Lung (tissue), 11 donors: ENCODE measurements at regions not wholly inside any gene's neighbourhood (a gene's known extent, or its start where the extent isn't known, plus 50 kb on each side); places are given as distances from the start of the nearest gene placed in this dataset.

Experiments
- ATAC-seq: fragments of 200-7000 bp; cut with Tn5 transposase; one replicate; pipeline ENCODE4 v1.9.1; 2020; ENCODE audit warnings: moderate number of reproducible peaks; ENCODE audit not compliant: insufficient read depth, low FRiP score
- DNase-seq, 3 donors: peaks; one replicate each; pipeline ENCODE4 v3.0.0-alpha.2; 2013 to 2017
- H3K27ac ChIP-seq, 2 donors: one replicate each; pipeline ENCODE4 v1.5.1; 2013; ENCODE audit warnings: mild to moderate bottlenecking in 2 of 2, moderate library complexity in 2 of 2, control low read depth in 1 of 2, inconsistent platforms in 1 of 2, low read depth in 1 of 2, low read length in 1 of 2
- H3K27me3 ChIP-seq, 3 donors: one replicate each; pipeline ENCODE4 v1.5.1; 2013; ENCODE audit warnings: low read length in 2 of 3; ENCODE audit not compliant: control insufficient read depth in 3 of 3, insufficient read depth in 3 of 3
- H3K36me3 ChIP-seq, 4 donors: one replicate each; pipeline ENCODE4 v1.5.1; 2013; ENCODE audit warnings: low read length in 4 of 4, mild to moderate bottlenecking in 1 of 4, moderate library complexity in 1 of 4; ENCODE audit not compliant: control insufficient read depth in 4 of 4, insufficient read depth in 4 of 4
- H3K4me1 ChIP-seq, 5 donors: one replicate each; pipeline ENCODE4 v1.5.1; 2013; ENCODE audit warnings: low read length in 5 of 5, mild to moderate bottlenecking in 2 of 5, moderate library complexity in 1 of 5; ENCODE audit not compliant: control insufficient read depth in 5 of 5, insufficient read depth in 5 of 5
- H3K4me3 ChIP-seq: one replicate; pipeline ENCODE4 v1.5.1; 2013; ENCODE audit warnings: mild to moderate bottlenecking, control low read depth, moderate library complexity
- H3K9ac ChIP-seq, 2 donors: one replicate each; pipeline ENCODE4 v1.5.1; 2013; ENCODE audit warnings: low read length in 2 of 2, control low read depth in 1 of 2; ENCODE audit not compliant: insufficient read depth in 1 of 2
- H3K9me3 ChIP-seq, 4 donors: one replicate each; pipeline ENCODE4 v1.5.1; 2013; ENCODE audit warnings: low read length in 3 of 4, mild to moderate bottlenecking in 1 of 4, moderate library complexity in 1 of 4; ENCODE audit not compliant: control insufficient read depth in 4 of 4, insufficient read depth in 3 of 4
- CTCF ChIP-seq: IDR thresholded peaks from 2 replicates; pipeline ENCODE4 v1.5.1; 2012; ENCODE audit warnings: mild to moderate bottlenecking; ENCODE audit errors: control extremely low read depth, extremely low read depth
- WGBS, 2 donors: extraction: QIAGEN DNeasy Blood & Tissue Kit; methylation state at CpG; one replicate each; pipeline ENCODE4 v1.1.7; 2013; 5-methylcytosine and 5-hydroxymethylcytosine counted together
- donor health status: control.
- donor health status: control.
- donor health status: Bipolar disorder and iron deficiency.
- donor health status: healthy.
- donor health status: DM: yes; HTN: yes; CAD: no.

- no peaks in the 10 kb centered on the region for H3K9me3 ChIP-seq
- no peak overlapping the region for H3K4me3 ChIP-seq
- no peak for ATAC-seq
- no peak overlapping the region for H3K27ac ChIP-seq
- WGBS, 2 donors = 87 to 93% methylated on average over 2 of the region's 2 CpGs
- no peaks in the 10 kb centered on the region for H3K36me3 ChIP-seq
- no peak overlapping the region for H3K9ac ChIP-seq
- DNase-seq = peak in 2 of 3 donors; percentile 13 to 20
- no peak for TF ChIP-seq CTCF
- no peaks in the 10 kb centered on the region for H3K27me3 ChIP-seq
- no peaks in the 10 kb centered on the region for H3K4me1 ChIP-seq
Observed at GRCh38 chr2:65870826-65871225, 438.4 kb upstream of the SPRED2 start.

GRCh38 chr2:65869296-65869695 is 436.9 kb upstream of the SPRED2 start:
- no peaks in the 10 kb centered on the region for H3K36me3 ChIP-seq
- TF ChIP-seq CTCF = no peak
- no peaks in the 10 kb centered on the region for H3K4me1 ChIP-seq
- ATAC-seq (no peak), DNase-seq (no peak)
- H3K27me3 ChIP-seq = no peaks in the 10 kb centered on the region
- H3K27ac ChIP-seq = no peak overlapping the region
- 84 to 88% methylated on average over 5 of the region's 5 CpGs for WGBS, 2 donors
- H3K9ac ChIP-seq = no peak overlapping the region
- no peaks in the 10 kb centered on the region for H3K9me3 ChIP-seq
- no peak overlapping the region for H3K4me3 ChIP-seq

GRCh38 chr2:65868177-65868576 is 435.8 kb upstream of the SPRED2 start:
- no peak overlapping the region for H3K9ac ChIP-seq
- no peak overlapping the region for H3K27ac ChIP-seq
- H3K36me3 ChIP-seq = no peaks in the 10 kb centered on the region
- H3K27me3 ChIP-seq = no peaks in the 10 kb centered on the region
- no peaks in the 10 kb centered on the region for H3K9me3 ChIP-seq
- no peak for TF ChIP-seq CTCF
- no peak for ATAC-seq
- no peak overlapping the region for H3K4me3 ChIP-seq
- WGBS, 2 donors = 91 to 92% methylated on average over 5 of the region's 5 CpGs
- DNase-seq = no peak
- H3K4me1 ChIP-seq = no peaks in the 10 kb centered on the region

- Histone ChIP-seq H3K27me3 (no peaks in the 10 kb centered on the region), H3K4me1 (no peaks in the 10 kb centered on the region), H3K9me3 (no peaks in the 10 kb centered on the region), H3K27ac (no peak overlapping the region), H3K4me3 (no peak overlapping the region), H3K36me3 (no peaks in the 10 kb centered on the region), H3K9ac (no peak overlapping the region)
- DNase-seq (no peak), ATAC-seq (no peak)
- 53 to 60% methylated on average over 4 of the region's 4 CpGs for WGBS, 2 donors
- no peak for TF ChIP-seq CTCF
Observed at GRCh38 chr2:65867446-65867845, 435.0 kb upstream of the SPRED2 start.
